IPS DF 6.9 (cell line): ENCODE measurements at regions not wholly inside any gene's neighbourhood (a gene's known extent, or its start where the extent isn't known, plus 50 kb on each side); places are given as distances from the start of the nearest gene placed in this dataset.

ENCODE experiments used
- DNase-seq: peaks from one replicate; pipeline ENCODE4 v3.0.0-alpha.2; 2013; ENCODE audit warnings: low read depth, low spot score
- H3K27ac ChIP-seq: one replicate; pipeline ENCODE4 v1.5.1; 2013; ENCODE audit warnings: low read length, control low read depth
- H3K27me3 ChIP-seq: 2 replicates; pipeline ENCODE4 v1.6.1; 2013; ENCODE audit warnings: mild to moderate bottlenecking, low read length; ENCODE audit not compliant: control insufficient read depth, insufficient read depth
- H3K36me3 ChIP-seq: 2 replicates; pipeline ENCODE4 v1.6.1; 2013; ENCODE audit warnings: low read length; ENCODE audit not compliant: control insufficient read depth, insufficient read depth
- H3K4me1 ChIP-seq: 2 replicates; pipeline ENCODE4 v1.6.1; 2013; ENCODE audit warnings: low read length; ENCODE audit not compliant: control insufficient read depth, insufficient read depth
- H3K4me3 ChIP-seq: 2 replicates; pipeline ENCODE4 v1.5.1; 2013; ENCODE audit warnings: mild to moderate bottlenecking, low read length
- H3K9me3 ChIP-seq: 2 replicates; pipeline ENCODE4 v1.6.1; 2013; ENCODE audit warnings: low read length, inconsistent platforms; ENCODE audit not compliant: control insufficient read depth, insufficient read depth
- WGBS: extraction: QIAGEN DNeasy Blood & Tissue Kit; methylation state at CpG from one replicate; pipeline ENCODE4 v1.1.7; 2013; ENCODE audit warnings: mixed read lengths, missing lambda C conversion rate; ENCODE audit not compliant: insufficient read length, insufficient coverage; 5-methylcytosine and 5-hydroxymethylcytosine counted together

DNA sequence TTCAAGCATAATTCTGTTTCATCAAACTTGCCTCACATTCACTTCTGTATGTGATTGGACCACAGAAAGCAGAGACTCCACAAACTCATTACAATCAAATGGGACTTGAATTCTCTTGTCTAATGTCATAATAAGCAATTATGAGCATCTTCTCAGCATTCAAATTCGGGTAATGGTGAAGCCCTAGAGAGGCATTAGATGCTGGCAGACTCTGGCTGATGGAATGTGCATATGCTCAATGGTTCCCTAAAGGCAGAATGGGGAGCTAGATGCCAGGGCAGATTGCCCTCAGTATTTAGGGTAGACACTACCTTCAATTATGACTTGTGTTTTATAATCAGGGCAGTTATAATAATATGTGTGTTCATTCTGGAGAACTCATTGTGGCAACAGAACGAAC is 127.9 kb downstream of the HDGFL1 start:
- H3K4me3 ChIP-seq = no peak overlapping the region
- no peak overlapping the region for H3K27ac ChIP-seq
- no peaks in the 10 kb centered on the region for H3K4me1 ChIP-seq
- H3K9me3 ChIP-seq = no peaks in the 10 kb centered on the region
- no CpG with 5 or more reads among the region's 2 CpGs for WGBS
- no peak for DNase-seq
- no peaks in the 10 kb centered on the region for H3K36me3 ChIP-seq
- no peaks in the 10 kb centered on the region for H3K27me3 ChIP-seq

DNA sequence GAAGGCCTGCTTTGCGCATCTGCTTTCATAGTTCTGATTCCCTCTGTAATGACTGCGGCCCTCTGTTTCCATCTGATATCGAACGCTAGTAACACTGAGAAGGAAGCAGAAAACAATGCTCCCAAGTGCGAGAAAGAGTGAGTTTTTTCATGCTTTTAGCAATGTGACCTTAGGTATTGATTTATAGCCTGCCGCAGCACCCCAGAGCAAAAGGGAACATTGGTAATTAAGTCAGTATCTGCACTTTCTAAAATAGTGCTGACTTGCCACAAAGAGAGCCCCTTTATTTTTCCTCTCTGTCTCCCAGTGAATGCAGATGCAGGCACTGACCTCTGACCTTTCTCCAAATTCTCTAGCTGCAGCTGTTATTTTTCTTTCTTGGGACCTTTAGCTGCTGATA is 129.8 kb downstream of the HDGFL1 start:
- no peaks in the 10 kb centered on the region for H3K36me3 ChIP-seq
- no peak overlapping the region for H3K27ac ChIP-seq
- no peaks in the 10 kb centered on the region for H3K27me3 ChIP-seq
- DNase-seq = no peak
- no peaks in the 10 kb centered on the region for H3K9me3 ChIP-seq
- WGBS = no CpG with 5 or more reads among the region's 6 CpGs
- no peak overlapping the region for H3K4me3 ChIP-seq
- H3K4me1 ChIP-seq = no peaks in the 10 kb centered on the region

DNA sequence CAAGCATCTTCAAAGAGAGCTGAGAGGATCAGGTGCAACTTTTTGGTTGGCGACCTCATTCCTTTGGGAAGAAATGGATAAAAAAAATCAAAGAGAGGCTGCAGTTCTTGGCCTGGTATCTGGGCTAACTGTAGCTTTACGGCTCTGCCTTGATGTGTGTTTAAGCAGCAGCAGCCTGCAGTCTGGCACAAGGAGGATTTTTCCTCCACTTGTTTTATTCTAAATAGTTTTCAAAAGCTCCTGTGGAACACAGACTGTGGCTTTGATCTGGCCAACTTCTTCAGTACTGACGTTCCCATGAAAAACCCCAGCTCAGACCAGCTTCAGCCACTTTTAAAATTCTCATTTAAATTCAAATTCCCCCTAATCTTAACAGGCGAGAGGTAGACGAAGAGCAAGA is 137.3 kb downstream of the HDGFL1 start:
- no peak for DNase-seq
- Histone ChIP-seq H3K27me3 (no peaks in the 10 kb centered on the region), H3K4me3 (no peak overlapping the region), H3K4me1 (no peaks in the 10 kb centered on the region), H3K27ac (no peak overlapping the region), H3K36me3 (no peaks in the 10 kb centered on the region), H3K9me3 (no peaks in the 10 kb centered on the region)
- no CpG with 5 or more reads among the region's 5 CpGs for WGBS

DNA sequence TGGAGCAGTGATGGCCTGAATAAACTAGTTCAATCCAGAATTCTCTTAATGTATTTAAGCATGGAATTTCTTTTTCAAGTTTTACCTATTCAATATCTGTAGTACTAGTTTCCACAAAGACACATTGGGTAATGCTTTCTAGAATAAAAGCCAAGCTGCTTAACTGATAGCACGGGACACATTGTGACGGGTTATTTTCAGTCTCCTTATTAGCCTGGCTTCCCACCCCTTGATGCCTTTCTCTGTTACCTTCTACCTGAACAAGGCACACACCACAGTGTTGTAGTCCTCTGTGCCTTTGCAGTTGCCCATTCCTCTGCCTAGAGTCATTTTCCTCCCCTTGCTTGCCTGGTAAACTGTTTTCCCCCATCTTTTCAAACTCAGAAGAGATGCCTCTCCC is 139.1 kb downstream of the HDGFL1 start:
- no CpG with 5 or more reads among the region's 2 CpGs for WGBS

DNA sequence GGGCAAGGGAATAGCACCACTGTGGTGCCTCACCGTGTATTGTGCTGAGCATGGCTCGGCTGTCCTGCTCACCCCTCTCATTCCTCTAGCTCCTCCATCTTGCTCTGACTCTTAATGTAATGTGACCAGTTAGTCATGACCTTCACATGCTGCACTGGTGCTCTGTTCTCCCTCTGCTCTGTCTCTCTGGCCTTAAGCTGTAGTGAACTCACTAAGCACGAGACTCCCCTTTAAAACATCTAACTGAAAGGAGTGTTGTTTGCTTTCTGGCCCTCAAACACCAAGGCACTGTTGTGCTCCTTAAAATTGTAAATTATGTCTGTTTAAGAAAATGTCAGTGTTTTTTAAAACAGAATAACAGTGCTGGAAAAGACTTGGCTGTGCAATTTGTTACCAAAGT is 140.4 kb downstream of the HDGFL1 start:
- Histone ChIP-seq H3K27ac (no peak overlapping the region), H3K4me3 (no peak overlapping the region), H3K4me1 (no peaks in the 10 kb centered on the region), H3K9me3 (no peaks in the 10 kb centered on the region), H3K36me3 (no peaks in the 10 kb centered on the region), H3K27me3 (no peaks in the 10 kb centered on the region)
- no CpG with 5 or more reads among the region's 3 CpGs for WGBS
- DNase-seq = no peak

More for the DNA sequence above, 139.1 kb downstream of the HDGFL1 start:
- H3K4me3 ChIP-seq = no peak overlapping the region
- H3K27me3 ChIP-seq = no peaks in the 10 kb centered on the region
- H3K27ac ChIP-seq = no peak overlapping the region
- DNase-seq = no peak
- H3K36me3 ChIP-seq = no peaks in the 10 kb centered on the region
- no peaks in the 10 kb centered on the region for H3K4me1 ChIP-seq
- no peaks in the 10 kb centered on the region for H3K9me3 ChIP-seq

DNA sequence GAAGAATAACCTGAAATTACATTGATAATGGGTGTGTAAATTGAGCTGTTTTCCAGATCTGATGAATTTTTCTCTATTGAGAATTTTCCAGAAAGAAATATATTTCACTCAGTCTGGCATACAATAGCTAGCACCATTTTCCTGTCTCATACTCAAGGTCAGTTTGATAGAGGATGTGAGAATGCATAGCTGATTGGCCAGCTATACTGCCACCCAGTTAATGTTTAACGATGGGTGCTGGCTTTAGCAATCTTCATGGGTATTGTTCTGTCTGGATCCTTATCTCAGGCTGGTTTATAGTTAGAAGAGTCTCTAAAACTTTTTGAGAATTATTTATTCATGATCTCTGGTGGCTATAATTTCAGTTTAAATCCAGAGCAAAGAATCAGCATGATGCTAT is 147.4 kb downstream of the HDGFL1 start:
- 0 out of 2 replicates have a peak, but pooled peaks cover 2% of the 10 kb centered on the region for H3K4me1 ChIP-seq
- H3K27ac ChIP-seq = no peak overlapping the region
- no peaks in the 10 kb centered on the region for H3K27me3 ChIP-seq
- H3K36me3 ChIP-seq = no peaks in the 10 kb centered on the region
- no peaks in the 10 kb centered on the region for H3K9me3 ChIP-seq
- H3K4me3 ChIP-seq = no peak overlapping the region
- no peak for DNase-seq
- WGBS = no CpG with 5 or more reads among the region's 1 CpG

DNA sequence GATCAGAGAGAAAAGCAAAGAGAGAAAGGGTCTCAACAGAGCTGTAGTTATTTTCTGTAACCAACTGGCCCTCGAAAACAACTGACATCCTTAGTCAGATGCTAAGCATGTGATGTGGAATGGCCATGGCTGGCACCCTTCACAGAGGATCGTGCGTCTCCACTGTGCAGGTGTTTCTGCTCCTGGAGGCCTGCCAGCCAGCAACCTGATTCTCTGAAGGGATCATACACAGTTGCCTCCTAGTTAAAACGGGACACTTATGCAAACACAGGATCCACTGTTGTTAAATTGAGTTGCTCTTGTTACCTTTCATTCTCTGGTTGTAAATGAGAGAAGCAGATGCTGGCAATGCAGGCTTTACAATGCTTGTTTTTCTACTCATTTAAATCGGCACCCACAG is 148.5 kb downstream of the HDGFL1 start:
- no CpG with 5 or more reads among the region's 5 CpGs for WGBS
- Histone ChIP-seq H3K27ac (no peak overlapping the region), H3K4me1 (0 out of 2 replicates have a peak, but pooled peaks cover 2% of the 10 kb centered on the region), H3K27me3 (no peaks in the 10 kb centered on the region), H3K9me3 (no peaks in the 10 kb centered on the region), H3K4me3 (no peak overlapping the region), H3K36me3 (no peaks in the 10 kb centered on the region)
- no peak for DNase-seq

DNA sequence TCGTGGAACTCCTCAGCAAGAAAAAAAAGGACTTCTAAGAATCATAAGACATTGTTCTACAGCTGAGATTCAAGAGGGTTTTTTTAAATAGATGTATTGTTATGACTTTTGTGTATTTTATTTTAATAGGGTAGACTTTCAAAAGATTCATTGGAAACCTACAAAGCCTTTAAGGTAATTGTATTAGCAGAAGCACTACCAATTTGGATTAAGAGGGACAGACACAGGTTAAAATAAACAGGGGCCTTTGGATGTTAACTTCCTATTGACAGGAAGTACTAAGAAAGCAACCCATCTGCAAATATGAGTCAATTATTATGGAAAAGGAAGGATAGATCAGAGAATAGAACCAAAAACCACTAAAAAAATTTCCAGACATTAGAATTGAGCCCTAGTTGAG is 153.5 kb downstream of the HDGFL1 start:
- Histone ChIP-seq H3K4me3 (no peak overlapping the region), H3K27me3 (no peaks in the 10 kb centered on the region), H3K36me3 (no peaks in the 10 kb centered on the region), H3K27ac (no peak overlapping the region), H3K4me1 (0 out of 2 replicates have a peak, but pooled peaks cover under 1% of the 10 kb centered on the region), H3K9me3 (no peaks in the 10 kb centered on the region)
- WGBS = no CpG with 5 or more reads among the region's 1 CpG
- no peak for DNase-seq

DNA sequence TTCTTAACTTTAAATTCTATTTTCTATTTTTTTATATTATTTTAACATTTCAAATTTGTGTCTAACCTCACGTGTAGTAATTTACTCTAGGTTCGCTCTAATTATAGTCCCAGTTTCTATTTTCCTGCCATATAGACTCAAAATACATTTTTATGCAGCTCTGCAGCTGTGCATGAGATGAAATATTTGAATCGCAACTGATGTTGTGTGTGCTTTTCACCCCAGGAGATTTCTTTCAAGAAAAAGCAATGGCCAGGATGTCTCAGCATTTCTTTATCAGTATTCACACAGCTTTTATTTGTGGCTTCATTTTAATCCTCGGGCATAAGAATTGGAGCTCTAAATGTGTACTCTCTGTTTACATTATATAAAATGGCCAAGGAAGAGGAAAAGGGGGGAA is 157.6 kb downstream of the HDGFL1 start:
- H3K9me3 ChIP-seq = no peaks in the 10 kb centered on the region
- H3K36me3 ChIP-seq = no peaks in the 10 kb centered on the region
- no CpG with 5 or more reads among the region's 4 CpGs for WGBS
- H3K4me3 ChIP-seq = no peak overlapping the region
- no peak for DNase-seq
- no peak overlapping the region for H3K27ac ChIP-seq
- no peaks in the 10 kb centered on the region for H3K4me1 ChIP-seq
- H3K27me3 ChIP-seq = no peaks in the 10 kb centered on the region

DNA sequence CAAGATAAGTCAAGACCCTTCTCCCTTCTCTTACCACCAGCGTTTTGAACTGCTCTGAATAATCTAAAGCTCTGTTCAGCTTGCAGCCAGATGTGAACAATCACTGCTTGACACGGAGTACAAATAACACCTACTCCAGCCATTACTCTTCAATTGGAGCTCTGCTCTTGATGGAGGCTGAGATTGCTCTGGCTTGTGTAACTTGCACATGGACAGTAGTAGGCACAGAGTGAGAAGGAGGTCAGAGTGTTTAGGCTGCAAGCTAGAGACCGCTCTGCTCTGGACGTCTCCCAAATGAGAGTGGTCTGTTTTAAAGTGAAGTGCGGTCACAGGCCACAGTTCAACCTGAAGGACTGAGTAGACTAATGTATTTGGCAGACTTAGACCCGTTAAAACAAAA is 158.3 kb downstream of the HDGFL1 start:
- Histone ChIP-seq H3K27ac (no peak overlapping the region), H3K9me3 (no peaks in the 10 kb centered on the region), H3K4me1 (no peaks in the 10 kb centered on the region), H3K27me3 (no peaks in the 10 kb centered on the region), H3K4me3 (no peak overlapping the region), H3K36me3 (no peaks in the 10 kb centered on the region)
- DNase-seq = no peak
- no CpG with 5 or more reads among the region's 6 CpGs for WGBS

DNA sequence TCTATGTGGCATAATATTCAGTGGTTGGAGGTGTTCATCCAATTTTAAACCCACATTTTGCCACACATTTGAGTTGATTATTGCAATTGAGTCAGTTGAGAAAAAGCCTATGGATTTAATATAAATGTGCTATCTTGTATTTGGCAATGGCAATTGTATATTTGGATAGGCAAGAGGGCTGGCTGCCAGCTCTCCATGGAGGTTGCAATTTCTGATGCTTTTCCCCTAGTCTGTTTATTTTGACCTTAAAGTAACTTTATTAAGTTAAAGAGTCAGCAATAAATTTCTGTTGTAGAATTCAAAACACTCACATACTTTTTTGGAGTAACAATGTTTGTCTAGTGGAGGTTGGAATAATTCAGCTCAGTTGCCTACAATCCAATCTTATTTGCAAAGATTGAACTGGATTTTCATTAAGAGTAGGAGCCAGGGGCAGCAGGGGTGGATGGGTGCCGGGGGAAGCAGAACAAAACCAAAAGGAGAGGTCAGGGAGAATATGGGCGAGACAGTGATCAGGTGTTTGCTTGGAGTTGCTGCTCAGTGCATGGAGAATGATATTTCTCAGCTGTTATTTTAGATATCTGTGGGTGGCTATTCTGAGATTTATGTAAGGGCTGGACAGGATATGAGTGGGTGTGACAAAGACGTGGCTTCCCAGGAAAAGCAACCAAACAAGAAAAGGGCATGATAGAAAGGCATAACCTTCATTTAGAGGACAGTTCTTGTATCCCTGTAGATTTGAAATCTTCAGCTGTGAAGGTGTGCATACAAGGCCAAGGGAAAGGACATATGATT is 163.0 kb downstream of the HDGFL1 start:
- Histone ChIP-seq H3K27ac (no peak overlapping the region), H3K4me3 (no peak overlapping the region), H3K9me3 (no peaks in the 10 kb centered on the region), H3K27me3 (no peaks in the 10 kb centered on the region), H3K36me3 (no peaks in the 10 kb centered on the region), H3K4me1 (no peaks in the 10 kb centered on the region)
- no CpG with 5 or more reads among the region's 3 CpGs for WGBS
- DNase-seq = no peak
